Endothelial cell of umbilical vein (primary cell): ENCODE measurements at regions not wholly inside any gene's neighbourhood (a gene's known extent, or its start where the extent isn't known, plus 50 kb on each side); places are given as distances from the start of the nearest gene placed in this dataset.

ENCODE experiments used
- BruUV-seq: library from RNA; stranded (reverse); fragments of 400-500 nt; replicated peaks from 2 replicates; lab custom pipeline; 2021; lab: Mats Ljungman, UMichigan
- CTCF ChIA-PET: fragments of 300-600, 350-600 bp; sonication (Branson Sonifier 250); formaldehyde crosslinking; loops from one replicate; lab custom pipeline; 2021; ENCODE audit warnings: antibody characterized with exemption, inconsistent platforms; lab: Charles Lee
- POLR2A ChIA-PET: fragments of 300-600, 350-600 bp; sonication (Branson Sonifier 250); formaldehyde crosslinking; loops from one replicate; lab custom pipeline; 2021; ENCODE audit warnings: antibody characterized with exemption, inconsistent platforms; lab: Charles Lee
- DNase-seq: peaks from one replicate; pipeline ENCODE4 v3.0.0-alpha.2; 2011; ENCODE audit warnings: low read depth, low spot score
- FAIRE-seq: peaks from 2 replicates; lab custom pipeline; 2011; peaks lifted over from hg19 to GRCh38; lab: Jason Lieb, UNC
- H2AFZ ChIP-seq: 2 replicates; pipeline ENCODE4 v1.6.0; 2012; ENCODE audit warnings: low read depth, low read length, control low read depth, inconsistent platforms
- H3K27ac ChIP-seq: 2 replicates; pipeline ENCODE4 v1.5.1; 2011; ENCODE audit warnings: low read depth, mild to moderate bottlenecking, control low read depth, low read length, moderate library complexity; ENCODE audit not compliant: insufficient read depth
- H3K27me3 ChIP-seq, 2 experiments: 2 replicates each; pipeline versions ENCODE4 v1.6.0 to v1.6.1; 2011; ENCODE audit warnings: low read length in 2 of 2, mixed read lengths in 1 of 2; ENCODE audit not compliant: control insufficient read depth in 2 of 2, insufficient read depth in 2 of 2
- H3K36me3 ChIP-seq, 2 experiments: 2 replicates in 1 of 2; 3 replicates in 1 of 2; pipeline ENCODE4 v1.5.1; 2011; ENCODE audit warnings: low read length in 2 of 2, mild to moderate bottlenecking in 1 of 2, moderate library complexity in 1 of 2; ENCODE audit not compliant: control insufficient read depth in 2 of 2, insufficient read depth in 2 of 2; ENCODE audit errors: extremely low read depth in 1 of 2
- H3K4me1 ChIP-seq: 3 replicates; pipeline ENCODE4 v1.5.1; 2011; ENCODE audit warnings: mild to moderate bottlenecking, low read length; ENCODE audit not compliant: control insufficient read depth, insufficient read depth; ENCODE audit errors: extremely low read depth
- H3K4me2 ChIP-seq: 2 replicates; pipeline ENCODE4 v1.6.1; 2011; ENCODE audit warnings: low read length, control low read depth, mixed read lengths; ENCODE audit not compliant: insufficient read depth
- H3K4me3 ChIP-seq, 3 experiments: fragments of 200-600 bp in 1 of 3; sonication (generic), shearing (Covaris generic) in 1 of 3; replicated peaks in 1 of 3; 2 replicates each; pipeline ENCODE4 v1.5.1; 2011 to 2016; ENCODE audit warnings: control low read depth in 3 of 3, low read length in 3 of 3, mild to moderate bottlenecking in 2 of 3, inconsistent platforms in 1 of 3, low read depth in 1 of 3, moderate library complexity in 1 of 3; ENCODE audit not compliant: insufficient read depth in 1 of 3
- H3K79me2 ChIP-seq: 2 replicates; pipeline ENCODE4 v1.6.0; 2012; ENCODE audit warnings: low read length, inconsistent platforms; ENCODE audit not compliant: control insufficient read depth, insufficient read depth
- H3K9ac ChIP-seq: replicated peaks from 2 replicates; pipeline ENCODE3; 2011; ENCODE audit warnings: low read length, control low read depth; ENCODE audit not compliant: insufficient read depth; ENCODE audit errors: extremely low read depth
- H3K9me1 ChIP-seq: replicated peaks from 3 replicates; pipeline ENCODE4 v1.6.0; 2011; ENCODE audit warnings: mild to moderate bottlenecking, low read length; ENCODE audit not compliant: control insufficient read depth, insufficient read depth; ENCODE audit errors: extremely low read depth
- H3K9me3 ChIP-seq: replicated peaks from 2 replicates; pipeline ENCODE4 v1.5.1; 2012; ENCODE audit warnings: low read length, inconsistent platforms; ENCODE audit not compliant: control insufficient read depth, insufficient read depth
- H4K20me1 ChIP-seq: replicated peaks from 2 replicates; pipeline ENCODE3; 2011; ENCODE audit warnings: mild to moderate bottlenecking, low read length; ENCODE audit not compliant: control insufficient read depth, insufficient read depth; ENCODE audit errors: extremely low read depth
- EZH2 ChIP-seq: IDR thresholded peaks from 2 replicates; pipeline ENCODE4 v1.6.1; 2012; ENCODE audit warnings: borderline replicate concordance, low read depth, mild to moderate bottlenecking, moderate library complexity, low read length, inconsistent platforms; ENCODE audit not compliant: severe bottlenecking
- FOS ChIP-seq: IDR thresholded peaks from 2 replicates; pipeline ENCODE4 v1.6.1; 2011; ENCODE audit warnings: mild to moderate bottlenecking, low read length, moderate library complexity, borderline replicate concordance; ENCODE audit not compliant: insufficient read depth
- GATA2 ChIP-seq: IDR thresholded peaks from 2 replicates; pipeline ENCODE4 v1.7.0; 2011; ENCODE audit warnings: low read depth, mild to moderate bottlenecking, moderate library complexity, mixed read lengths, low read length; ENCODE audit not compliant: insufficient read length, insufficient read depth
- JUN ChIP-seq: IDR thresholded peaks from 2 replicates; pipeline ENCODE4 v1.6.1; 2011; ENCODE audit warnings: borderline replicate concordance, low read depth; ENCODE audit not compliant: insufficient read length, insufficient read depth
- MYC ChIP-seq: IDR thresholded peaks from one replicate; pipeline ENCODE4 v1.6.1; 2011; ENCODE audit warnings: mild to moderate bottlenecking, low read depth, low read length
- POLR2A ChIP-seq: IDR thresholded peaks from 2 replicates; pipeline ENCODE4 v1.6.1; 2012; ENCODE audit warnings: low read depth, mild to moderate bottlenecking, control low read depth, low read length
- POLR2AphosphoS5 ChIP-seq: IDR thresholded peaks from 2 replicates; pipeline ENCODE4 v1.6.1; 2012; ENCODE audit warnings: low read depth, mild to moderate bottlenecking, control low read depth, low read length, moderate library complexity; ENCODE audit not compliant: insufficient read depth
- dilution Hi-C: fragments of 300-500 bp; cut with MboI; formaldehyde crosslinking; loops from one replicate; pipeline ENCODE4 v1.15.0; 2019; ENCODE audit warnings: low sequenced_read_pairs; ENCODE audit not compliant: extremely low pct_ligation_motif_present
- intact Hi-C: fragments of 100-400 bp; cut with micrococcal nuclease; formaldehyde crosslinking; loops from one replicate; pipeline ENCODE4 v1.10.0; 2022
- TF ChIP-seq, protein P1 (sequence below): IDR thresholded peaks from 2 replicates; pipeline ENCODE4 v1.6.1; 2011; ENCODE audit not compliant: insufficient read depth, insufficient read length
- TF ChIP-seq, protein P2 (sequence below), 2 donors: IDR thresholded peaks; 1 replicate in 1 of 2; 2 replicates in 1 of 2; pipeline ENCODE4 v1.5.1; 2011; ENCODE audit warnings: low read length in 2 of 2, mild to moderate bottlenecking in 2 of 2, moderate library complexity in 2 of 2, control low read depth in 1 of 2, inconsistent platforms in 1 of 2, low read depth in 1 of 2; ENCODE audit not compliant: insufficient read depth in 1 of 2; ENCODE audit errors: extremely low read depth in 1 of 2

DNA sequence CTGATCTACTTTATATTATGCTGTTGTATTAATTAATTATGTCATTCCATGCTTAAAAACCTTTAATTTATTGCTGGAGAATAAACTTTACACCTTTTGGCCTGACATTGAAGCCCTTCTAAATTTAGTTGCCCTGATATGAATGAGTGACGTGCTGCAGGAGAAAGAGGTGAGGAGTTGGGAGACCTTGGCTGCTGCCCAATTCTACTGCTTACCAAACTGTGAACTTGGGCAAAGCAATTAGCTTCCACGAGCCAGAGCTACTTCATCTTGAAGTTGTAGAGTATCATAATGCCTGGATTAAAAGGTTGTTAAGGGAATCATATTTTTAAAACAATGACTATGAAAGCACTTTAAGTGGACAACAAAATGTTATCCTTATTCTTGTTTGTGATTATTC lies 126.8 kb upstream of the DEPDC1 start:
- intact Hi-C loops = no loop called here
- H2AFZ ChIP-seq = no peak overlapping the region
- dilution Hi-C loops = no loop called here
- ChIA-PET CTCF (interaction anchor here (1.6 kb wide), 1 partner anchor 24 kb away, joined by 3 read pairs; no protein-coding TSS in a partner anchor), POLR2A (no interaction called here)
- FAIRE-seq (no peak), DNase-seq (peak; percentile 9)
- no peaks in the 10 kb centered on the region for H3K9me1 ChIP-seq
- no peaks in the 10 kb centered on the region for H4K20me1 ChIP-seq
- H3K4me3 ChIP-seq = no peak overlapping the region
- no TSS peak for BruUV-seq
- TF ChIP-seq FOS = no peak
- TF ChIP-seq, protein P1, sequence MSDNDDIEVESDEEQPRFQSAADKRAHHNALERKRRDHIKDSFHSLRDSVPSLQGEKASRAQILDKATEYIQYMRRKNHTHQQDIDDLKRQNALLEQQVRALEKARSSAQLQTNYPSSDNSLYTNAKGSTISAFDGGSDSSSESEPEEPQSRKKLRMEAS = no peak
- TF ChIP-seq POLR2AphosphoS5 = no peak
- no peak for TF ChIP-seq MYC
- TF ChIP-seq EZH2 = no peak
- no peak for TF ChIP-seq POLR2A
- TF ChIP-seq JUN = no peak
- TF ChIP-seq, protein P2, sequence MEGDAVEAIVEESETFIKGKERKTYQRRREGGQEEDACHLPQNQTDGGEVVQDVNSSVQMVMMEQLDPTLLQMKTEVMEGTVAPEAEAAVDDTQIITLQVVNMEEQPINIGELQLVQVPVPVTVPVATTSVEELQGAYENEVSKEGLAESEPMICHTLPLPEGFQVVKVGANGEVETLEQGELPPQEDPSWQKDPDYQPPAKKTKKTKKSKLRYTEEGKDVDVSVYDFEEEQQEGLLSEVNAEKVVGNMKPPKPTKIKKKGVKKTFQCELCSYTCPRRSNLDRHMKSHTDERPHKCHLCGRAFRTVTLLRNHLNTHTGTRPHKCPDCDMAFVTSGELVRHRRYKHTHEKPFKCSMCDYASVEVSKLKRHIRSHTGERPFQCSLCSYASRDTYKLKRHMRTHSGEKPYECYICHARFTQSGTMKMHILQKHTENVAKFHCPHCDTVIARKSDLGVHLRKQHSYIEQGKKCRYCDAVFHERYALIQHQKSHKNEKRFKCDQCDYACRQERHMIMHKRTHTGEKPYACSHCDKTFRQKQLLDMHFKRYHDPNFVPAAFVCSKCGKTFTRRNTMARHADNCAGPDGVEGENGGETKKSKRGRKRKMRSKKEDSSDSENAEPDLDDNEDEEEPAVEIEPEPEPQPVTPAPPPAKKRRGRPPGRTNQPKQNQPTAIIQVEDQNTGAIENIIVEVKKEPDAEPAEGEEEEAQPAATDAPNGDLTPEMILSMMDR (IDR thresholded peaks at IDR 0.05; ENCODE audit: extremely low read depth in 1 of 2, insufficient read depth in 1 of 2, low read depth in 1 of 2, low read length in 2 of 2) = no peak
- TF ChIP-seq GATA2 = no peak
- H3K79me2 ChIP-seq = no peaks in the 10 kb centered on the region
- H3K27me3 ChIP-seq = no peaks in the 10 kb centered on the region
- no peaks in the 10 kb centered on the region for H3K36me3 ChIP-seq
- H3K9ac ChIP-seq = no peak overlapping the region
- H3K4me1 ChIP-seq = no peaks in the 10 kb centered on the region
- no peak overlapping the region for H3K4me2 ChIP-seq
- no peaks in the 10 kb centered on the region for H3K9me3 ChIP-seq
- no peak overlapping the region for H3K27ac ChIP-seq
